Hepatocyte (in vitro differentiated cells): ENCODE measurements at regions not wholly inside any gene's neighbourhood (a gene's known extent, or its start where the extent isn't known, plus 50 kb on each side); places are given as distances from the start of the nearest gene placed in this dataset.

Source experiments
- EZH2 ChIP-seq: fragments of 200-600 bp; sonication (generic); IDR thresholded peaks from 2 replicates; pipeline ENCODE4 v1.6.1; 2016; ENCODE audit warnings: antibody characterized with exemption, mild to moderate bottlenecking, borderline replicate concordance
- TF ChIP-seq, protein P1 (sequence below): fragments of 200-600 bp; sonication (generic); IDR thresholded peaks from 2 replicates; pipeline ENCODE4 v1.5.1; 2016; ENCODE audit warnings: antibody characterized with exemption, mild to moderate bottlenecking; ENCODE audit not compliant: poor library complexity

DNA sequence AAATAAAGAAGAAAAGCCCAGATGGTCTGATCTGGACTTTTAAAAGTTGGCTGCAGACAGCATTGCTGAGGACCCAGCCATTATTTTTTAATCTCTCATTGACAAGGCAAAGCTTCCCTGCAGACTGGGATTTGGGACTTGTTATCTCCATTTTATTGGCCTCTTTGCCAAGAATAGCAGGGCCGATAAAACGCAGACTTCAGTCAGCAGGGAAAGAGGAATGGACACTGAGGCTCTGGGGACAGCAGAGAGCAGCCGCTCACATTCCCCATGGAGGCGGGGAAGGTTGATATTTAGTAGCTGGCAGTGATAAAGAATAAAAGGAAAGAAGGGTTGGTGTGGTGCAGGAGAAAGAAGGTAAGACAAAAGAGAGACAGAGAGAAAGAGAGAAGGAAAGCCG is 350.1 kb upstream of the PIK3C3 start:
- TF ChIP-seq, protein P1, sequence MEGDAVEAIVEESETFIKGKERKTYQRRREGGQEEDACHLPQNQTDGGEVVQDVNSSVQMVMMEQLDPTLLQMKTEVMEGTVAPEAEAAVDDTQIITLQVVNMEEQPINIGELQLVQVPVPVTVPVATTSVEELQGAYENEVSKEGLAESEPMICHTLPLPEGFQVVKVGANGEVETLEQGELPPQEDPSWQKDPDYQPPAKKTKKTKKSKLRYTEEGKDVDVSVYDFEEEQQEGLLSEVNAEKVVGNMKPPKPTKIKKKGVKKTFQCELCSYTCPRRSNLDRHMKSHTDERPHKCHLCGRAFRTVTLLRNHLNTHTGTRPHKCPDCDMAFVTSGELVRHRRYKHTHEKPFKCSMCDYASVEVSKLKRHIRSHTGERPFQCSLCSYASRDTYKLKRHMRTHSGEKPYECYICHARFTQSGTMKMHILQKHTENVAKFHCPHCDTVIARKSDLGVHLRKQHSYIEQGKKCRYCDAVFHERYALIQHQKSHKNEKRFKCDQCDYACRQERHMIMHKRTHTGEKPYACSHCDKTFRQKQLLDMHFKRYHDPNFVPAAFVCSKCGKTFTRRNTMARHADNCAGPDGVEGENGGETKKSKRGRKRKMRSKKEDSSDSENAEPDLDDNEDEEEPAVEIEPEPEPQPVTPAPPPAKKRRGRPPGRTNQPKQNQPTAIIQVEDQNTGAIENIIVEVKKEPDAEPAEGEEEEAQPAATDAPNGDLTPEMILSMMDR = no peak
- no peak for TF ChIP-seq EZH2
